ENCODE measurements at regions not wholly inside any gene's neighbourhood (a gene's known extent, or its start where the extent isn't known, plus 50 kb on each side); places are given as distances from the start of the nearest gene placed in this dataset.

- WGBS = 95% methylated on average over 8 of the region's 8 CpGs
- no peak overlapping the region for H3K4me3 ChIP-seq (ENCODE audit: low read length)
- H3K27ac ChIP-seq (ENCODE audit: low read depth, low read length) = no peak overlapping the region
- H3K36me3 ChIP-seq (ENCODE audit: insufficient read depth, low read length) = no peaks in the 10 kb centered on the region
- no peak overlapping the region for H3K9ac ChIP-seq (ENCODE audit: low read depth, low read length)
- H3K9me3 ChIP-seq (ENCODE audit: insufficient read depth, low read depth, low read length) = no peaks in the 10 kb centered on the region
- no peaks in the 10 kb centered on the region for H3K27me3 ChIP-seq (ENCODE audit: insufficient read depth, low read length)
- H3K4me1 ChIP-seq (ENCODE audit: insufficient read depth, low read length) = peaks cover 3% of the 10 kb centered on the region; the same call in 1 of the 2 replicates
These were observed 134.5 kb upstream of the PKDCC start for GRCh38 chr2:41913311-41913710.

- H3K27me3 ChIP-seq (ENCODE audit: insufficient read depth, low read length) = no peaks in the 10 kb centered on the region
- H3K9me3 ChIP-seq (ENCODE audit: insufficient read depth, low read depth, low read length) = no peaks in the 10 kb centered on the region
- no peak overlapping the region for H3K27ac ChIP-seq (ENCODE audit: low read depth, low read length)
- no peak overlapping the region for H3K9ac ChIP-seq (ENCODE audit: low read depth, low read length)
- no peaks in the 10 kb centered on the region for H3K36me3 ChIP-seq (ENCODE audit: insufficient read depth, low read length)
- peaks cover 3% of the 10 kb centered on the region; the same call in 1 of the 2 replicates for H3K4me1 ChIP-seq (ENCODE audit: insufficient read depth, low read length)
- WGBS = 92% methylated on average over 7 of the region's 7 CpGs
- H3K4me3 ChIP-seq (ENCODE audit: low read length) = no peak overlapping the region
These were observed 133.8 kb upstream of the PKDCC start for GRCh38 chr2:41913921-41914609.

- Histone ChIP-seq H3K4me3 (ENCODE audit: low read length) (no peak overlapping the region), H3K9me3 (ENCODE audit: insufficient read depth, low read depth, low read length) (no peaks in the 10 kb centered on the region), H3K36me3 (ENCODE audit: insufficient read depth, low read length) (no peaks in the 10 kb centered on the region), H3K9ac (ENCODE audit: low read depth, low read length) (no peak overlapping the region), H3K27me3 (ENCODE audit: insufficient read depth, low read length) (no peaks in the 10 kb centered on the region), H3K4me1 (ENCODE audit: insufficient read depth, low read length) (no peaks in the 10 kb centered on the region), H3K27ac (ENCODE audit: low read depth, low read length) (no peak overlapping the region)
These were observed 132.9 kb upstream of the PKDCC start for GRCh38 chr2:41914936-41915335.

- H3K4me3 ChIP-seq (ENCODE audit: low read length) = no peak overlapping the region
- 100% methylated on average over 1 of the region's 2 CpGs for WGBS
- H3K4me1 ChIP-seq (ENCODE audit: insufficient read depth, low read length) = no peaks in the 10 kb centered on the region
- H3K27ac ChIP-seq (ENCODE audit: low read depth, low read length) = no peak overlapping the region
- H3K9ac ChIP-seq (ENCODE audit: low read depth, low read length) = no peak overlapping the region
- no peaks in the 10 kb centered on the region for H3K36me3 ChIP-seq (ENCODE audit: insufficient read depth, low read length)
- H3K27me3 ChIP-seq (ENCODE audit: insufficient read depth, low read length) = no peaks in the 10 kb centered on the region
- H3K9me3 ChIP-seq (ENCODE audit: insufficient read depth, low read depth, low read length) = no peaks in the 10 kb centered on the region
These were observed 131.6 kb upstream of the PKDCC start for GRCh38 chr2:41916177-41916576.

- 94% methylated on average over 1 of the region's 2 CpGs for WGBS
- no peaks in the 10 kb centered on the region for H3K27me3 ChIP-seq (ENCODE audit: insufficient read depth, low read length)
- H3K9me3 ChIP-seq (ENCODE audit: insufficient read depth, low read depth, low read length) = no peaks in the 10 kb centered on the region
- H3K27ac ChIP-seq (ENCODE audit: low read depth, low read length) = no peak overlapping the region
- no peaks in the 10 kb centered on the region for H3K36me3 ChIP-seq (ENCODE audit: insufficient read depth, low read length)
- H3K9ac ChIP-seq (ENCODE audit: low read depth, low read length) = no peak overlapping the region
- no peak overlapping the region for H3K4me3 ChIP-seq (ENCODE audit: low read length)
- no peaks in the 10 kb centered on the region for H3K4me1 ChIP-seq (ENCODE audit: insufficient read depth, low read length)
These were observed 130.2 kb upstream of the PKDCC start for GRCh38 chr2:41917587-41917986.

- Histone ChIP-seq H3K9me3 (ENCODE audit: insufficient read depth, low read depth, low read length) (no peaks in the 10 kb centered on the region), H3K27ac (ENCODE audit: low read depth, low read length) (no peak overlapping the region), H3K27me3 (ENCODE audit: insufficient read depth, low read length) (no peaks in the 10 kb centered on the region), H3K4me3 (ENCODE audit: low read length) (no peak overlapping the region), H3K36me3 (ENCODE audit: insufficient read depth, low read length) (no peaks in the 10 kb centered on the region), H3K4me1 (ENCODE audit: insufficient read depth, low read length) (no peaks in the 10 kb centered on the region), H3K9ac (ENCODE audit: low read depth, low read length) (no peak overlapping the region)
- WGBS = 94% methylated on average over 3 of the region's 3 CpGs
These were observed 128.7 kb upstream of the PKDCC start for GRCh38 chr2:41919135-41919534.

- Histone ChIP-seq H3K9ac (ENCODE audit: low read depth, low read length) (no peak overlapping the region), H3K9me3 (ENCODE audit: insufficient read depth, low read depth, low read length) (no peaks in the 10 kb centered on the region), H3K36me3 (ENCODE audit: insufficient read depth, low read length) (no peaks in the 10 kb centered on the region), H3K27ac (ENCODE audit: low read depth, low read length) (no peak overlapping the region), H3K27me3 (ENCODE audit: insufficient read depth, low read length) (no peaks in the 10 kb centered on the region), H3K4me3 (ENCODE audit: low read length) (no peak overlapping the region), H3K4me1 (ENCODE audit: insufficient read depth, low read length) (no peaks in the 10 kb centered on the region)
- WGBS = 91% methylated on average over 3 of the region's 3 CpGs
These were observed 127.6 kb upstream of the PKDCC start for GRCh38 chr2:41920181-41920580.

GRCh38 chr2:41920812-41921211 is 127.0 kb upstream of the PKDCC start:
- Histone ChIP-seq H3K4me3 (ENCODE audit: low read length) (no peak overlapping the region), H3K4me1 (ENCODE audit: insufficient read depth, low read length) (no peaks in the 10 kb centered on the region), H3K27ac (ENCODE audit: low read depth, low read length) (no peak overlapping the region), H3K9ac (ENCODE audit: low read depth, low read length) (no peak overlapping the region), H3K36me3 (ENCODE audit: insufficient read depth, low read length) (no peaks in the 10 kb centered on the region), H3K9me3 (ENCODE audit: insufficient read depth, low read depth, low read length) (no peaks in the 10 kb centered on the region), H3K27me3 (ENCODE audit: insufficient read depth, low read length) (no peaks in the 10 kb centered on the region)
- 98% methylated on average over 2 of the region's 2 CpGs for WGBS

- H3K9ac ChIP-seq (ENCODE audit: low read depth, low read length) = no peak overlapping the region
- no peaks in the 10 kb centered on the region for H3K36me3 ChIP-seq (ENCODE audit: insufficient read depth, low read length)
- no peak overlapping the region for H3K27ac ChIP-seq (ENCODE audit: low read depth, low read length)
- no peak overlapping the region for H3K4me3 ChIP-seq (ENCODE audit: low read length)
- no peaks in the 10 kb centered on the region for H3K9me3 ChIP-seq (ENCODE audit: insufficient read depth, low read depth, low read length)
- H3K27me3 ChIP-seq (ENCODE audit: insufficient read depth, low read length) = no peaks in the 10 kb centered on the region
- WGBS = 89% methylated on average over 5 of the region's 5 CpGs
- H3K4me1 ChIP-seq (ENCODE audit: insufficient read depth, low read length) = no peaks in the 10 kb centered on the region
These were observed 125.6 kb upstream of the PKDCC start for GRCh38 chr2:41922177-41922576.

- H3K4me1 ChIP-seq (ENCODE audit: insufficient read depth, low read length) = no peaks in the 10 kb centered on the region
- no peaks in the 10 kb centered on the region for H3K27me3 ChIP-seq (ENCODE audit: insufficient read depth, low read length)
- H3K9ac ChIP-seq (ENCODE audit: low read depth, low read length) = no peak overlapping the region
- H3K36me3 ChIP-seq (ENCODE audit: insufficient read depth, low read length) = no peaks in the 10 kb centered on the region
- H3K27ac ChIP-seq (ENCODE audit: low read depth, low read length) = no peak overlapping the region
- H3K9me3 ChIP-seq (ENCODE audit: insufficient read depth, low read depth, low read length) = no peaks in the 10 kb centered on the region
- no peak overlapping the region for H3K4me3 ChIP-seq (ENCODE audit: low read length)
- 87% methylated on average over 9 of the region's 9 CpGs for WGBS
These were observed 124.5 kb upstream of the PKDCC start for GRCh38 chr2:41923156-41923786.

GRCh38 chr2:41924024-41924423 is 123.8 kb upstream of the PKDCC start:
- Histone ChIP-seq H3K4me1 (ENCODE audit: insufficient read depth, low read length) (no peaks in the 10 kb centered on the region), H3K9ac (ENCODE audit: low read depth, low read length) (no peak overlapping the region), H3K9me3 (ENCODE audit: insufficient read depth, low read depth, low read length) (no peaks in the 10 kb centered on the region), H3K27ac (ENCODE audit: low read depth, low read length) (no peak overlapping the region), H3K27me3 (ENCODE audit: insufficient read depth, low read length) (no peaks in the 10 kb centered on the region), H3K4me3 (ENCODE audit: low read length) (no peak overlapping the region), H3K36me3 (ENCODE audit: insufficient read depth, low read length) (no peaks in the 10 kb centered on the region)
- WGBS = 93% methylated on average over 5 of the region's 5 CpGs

Data from HUES64 (cell line).